B cell (primary cell): ENCODE measurements at regions not wholly inside any gene's neighbourhood (a gene's known extent, or its start where the extent isn't known, plus 50 kb on each side); places are given as distances from the start of the nearest gene placed in this dataset.

Experiments used
- EZH2 ChIP-seq: IDR thresholded peaks from 2 replicates; pipeline ENCODE4 v1.6.1; 2012; ENCODE audit warnings: borderline replicate concordance, low read depth, mild to moderate bottlenecking, moderate library complexity, low read length; ENCODE audit not compliant: insufficient read depth, poor library complexity, severe bottlenecking
- TF ChIP-seq, protein P1 (sequence below): fragments of 200-600 bp; IDR thresholded peaks from one replicate; pipeline ENCODE4 v1.8.0; 2022; ENCODE audit warnings: antibody characterized with exemption, mild to moderate bottlenecking

DNA sequence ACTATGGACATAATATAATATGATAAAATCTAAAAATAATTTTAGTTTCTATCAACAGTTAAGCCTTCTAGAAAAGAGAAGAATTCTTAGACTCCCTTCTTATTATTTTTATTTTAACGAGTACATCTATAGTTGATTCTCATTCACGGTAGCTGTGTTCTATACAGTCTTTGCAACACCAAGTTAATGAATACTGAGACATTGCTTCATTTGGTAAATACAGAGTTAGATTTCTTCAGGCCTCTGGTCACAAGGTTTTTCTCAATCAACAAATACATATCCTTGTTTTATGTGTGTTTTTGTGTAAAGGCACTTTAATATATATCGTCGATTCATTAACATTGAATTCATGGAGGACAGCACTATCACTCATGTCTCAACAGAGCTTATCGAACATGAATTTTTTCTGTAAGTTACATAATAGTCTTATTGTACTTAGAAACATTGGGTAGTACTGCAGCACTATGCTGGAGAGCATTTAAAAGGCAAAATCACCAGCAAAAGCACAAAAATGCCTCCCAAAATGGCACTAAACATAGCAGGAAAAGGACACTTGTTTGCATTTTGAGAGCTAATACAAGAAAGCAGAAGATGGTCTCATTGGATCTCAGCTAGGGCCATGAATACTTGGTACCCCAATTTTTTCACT, 239.0 kb downstream of the FGF10 start:
- TF ChIP-seq, protein P1, sequence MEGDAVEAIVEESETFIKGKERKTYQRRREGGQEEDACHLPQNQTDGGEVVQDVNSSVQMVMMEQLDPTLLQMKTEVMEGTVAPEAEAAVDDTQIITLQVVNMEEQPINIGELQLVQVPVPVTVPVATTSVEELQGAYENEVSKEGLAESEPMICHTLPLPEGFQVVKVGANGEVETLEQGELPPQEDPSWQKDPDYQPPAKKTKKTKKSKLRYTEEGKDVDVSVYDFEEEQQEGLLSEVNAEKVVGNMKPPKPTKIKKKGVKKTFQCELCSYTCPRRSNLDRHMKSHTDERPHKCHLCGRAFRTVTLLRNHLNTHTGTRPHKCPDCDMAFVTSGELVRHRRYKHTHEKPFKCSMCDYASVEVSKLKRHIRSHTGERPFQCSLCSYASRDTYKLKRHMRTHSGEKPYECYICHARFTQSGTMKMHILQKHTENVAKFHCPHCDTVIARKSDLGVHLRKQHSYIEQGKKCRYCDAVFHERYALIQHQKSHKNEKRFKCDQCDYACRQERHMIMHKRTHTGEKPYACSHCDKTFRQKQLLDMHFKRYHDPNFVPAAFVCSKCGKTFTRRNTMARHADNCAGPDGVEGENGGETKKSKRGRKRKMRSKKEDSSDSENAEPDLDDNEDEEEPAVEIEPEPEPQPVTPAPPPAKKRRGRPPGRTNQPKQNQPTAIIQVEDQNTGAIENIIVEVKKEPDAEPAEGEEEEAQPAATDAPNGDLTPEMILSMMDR: no peak
- TF ChIP-seq EZH2: no peak
